Fibroblast of skin of abdomen (primary cell): ENCODE measurements at regions not wholly inside any gene's neighbourhood (a gene's known extent, or its start where the extent isn't known, plus 50 kb on each side); places are given as distances from the start of the nearest gene placed in this dataset.
A peak's percentile ranks its signal among the peaks of the same experiment; 100 is the strongest.

ENCODE experiments used
- DNase-seq: peaks from one replicate; pipeline ENCODE4 v3.0.0-alpha.2; 2013

GRCh38 chr1:218025454-218025853 lies 259.6 kb upstream of the RRP15 start:
- peak; percentile 78 for DNase-seq

DNA sequence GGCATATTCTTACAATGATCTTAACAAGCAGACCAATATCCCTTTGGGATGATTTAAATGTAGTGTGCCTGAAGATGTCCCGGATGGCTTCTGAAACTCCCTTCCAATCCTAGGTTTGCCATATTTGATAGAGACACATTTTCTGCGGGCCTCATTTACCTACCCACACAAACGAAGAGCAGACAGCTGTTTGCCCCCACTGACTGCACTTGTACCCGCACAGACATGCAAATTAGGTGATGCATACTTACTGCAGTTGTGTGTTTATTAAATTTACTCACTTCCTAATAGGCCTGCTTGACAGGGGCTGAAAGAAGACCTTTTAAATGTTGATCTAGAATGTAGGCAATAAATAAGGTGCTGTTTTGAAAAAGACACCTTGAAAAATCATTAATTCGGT lies 257.9 kb upstream of the RRP15 start:
- no peak for DNase-seq

DNA sequence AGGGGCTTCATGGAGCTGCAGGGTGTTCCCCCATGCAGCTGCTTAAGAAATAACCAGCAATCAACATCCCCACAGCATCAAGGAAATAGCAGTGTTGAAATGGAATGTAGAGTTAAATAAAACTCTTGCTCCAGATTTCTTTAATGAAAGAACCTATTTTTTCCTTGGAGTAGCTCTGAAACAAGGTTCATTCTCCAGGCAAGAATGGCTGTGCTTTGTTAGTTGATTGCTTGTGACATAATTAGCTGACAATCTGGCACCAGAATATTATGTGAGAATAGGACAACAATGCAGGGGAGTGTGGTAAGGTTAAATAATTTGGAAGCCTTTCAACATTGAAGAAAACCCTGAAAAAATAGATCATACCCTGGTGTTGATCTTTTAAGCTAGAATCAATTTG lies 254.2 kb upstream of the RRP15 start:
- DNase-seq, result no peak

DNA sequence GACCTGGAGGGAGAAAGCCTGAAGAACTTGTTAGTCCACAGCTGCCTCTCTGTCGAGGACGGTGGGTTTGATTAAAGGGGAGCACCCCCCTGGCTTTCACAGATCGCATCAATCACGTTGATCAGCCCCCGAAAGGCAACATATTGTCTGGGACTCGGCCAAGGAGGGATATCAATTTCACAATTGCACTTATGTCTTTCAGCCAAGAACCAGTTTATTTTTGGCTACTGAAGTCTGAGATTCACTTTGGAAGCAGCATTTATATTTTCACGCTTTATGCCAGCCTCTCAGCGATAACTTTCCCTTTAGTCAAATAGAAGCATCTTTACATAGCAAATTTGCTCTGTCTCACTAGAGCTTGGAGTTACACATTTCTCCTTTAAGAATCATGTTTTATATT lies 253.2 kb upstream of the RRP15 start:
- no peak for DNase-seq

- no peak for DNase-seq
Observed at GRCh38 chr1:218034468-218034867, 250.6 kb upstream of the RRP15 start.

- DNase-seq, result no peak
Observed at GRCh38 chr1:218048828-218049420, 236.2 kb upstream of the RRP15 start.

GRCh38 chr1:218049641-218050040 lies 235.5 kb upstream of the RRP15 start:
- DNase-seq, result no peak

DNA sequence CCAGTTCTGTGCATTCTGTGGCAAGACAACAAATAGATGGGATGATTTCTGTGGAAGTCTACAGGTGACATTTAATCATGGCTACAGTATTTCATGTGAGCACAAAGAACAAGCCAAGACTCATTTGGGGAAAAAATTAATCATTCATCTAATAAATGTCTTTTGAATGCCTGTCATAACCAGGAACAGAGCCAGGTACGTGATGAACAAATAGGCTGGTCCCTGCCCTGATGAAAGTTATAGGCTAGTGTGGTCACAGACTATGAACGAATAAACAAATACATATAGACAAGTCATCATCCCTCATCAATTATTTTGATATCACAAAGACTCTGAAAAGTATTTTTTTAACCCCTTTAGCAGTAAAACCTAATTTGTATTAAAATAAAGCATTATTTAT lies 226.4 kb upstream of the RRP15 start:
- no peak for DNase-seq

DNA sequence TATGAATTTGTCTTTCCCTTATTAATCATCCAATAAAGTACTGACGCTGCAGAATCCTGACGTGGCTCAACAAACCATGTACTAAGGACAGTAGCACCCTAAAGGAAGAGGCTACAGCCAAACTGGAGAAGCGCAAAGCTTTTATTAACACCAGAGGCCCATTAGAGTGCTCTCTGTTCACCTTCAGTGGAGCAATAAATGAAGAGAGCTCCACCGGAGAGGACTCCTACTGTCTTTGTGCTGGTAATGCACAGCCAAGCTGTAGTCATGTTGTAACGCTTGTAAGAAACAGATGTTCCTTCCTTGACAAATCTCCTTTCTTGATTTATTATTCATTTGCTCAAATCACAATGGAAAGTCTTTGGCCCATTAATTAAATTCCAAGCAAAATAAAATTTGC lies 220.7 kb upstream of the RRP15 start:
- DNase-seq, result no peak

- DNase-seq, result no peak
Observed at GRCh38 chr1:218066332-218066731, 218.8 kb upstream of the RRP15 start.

DNA sequence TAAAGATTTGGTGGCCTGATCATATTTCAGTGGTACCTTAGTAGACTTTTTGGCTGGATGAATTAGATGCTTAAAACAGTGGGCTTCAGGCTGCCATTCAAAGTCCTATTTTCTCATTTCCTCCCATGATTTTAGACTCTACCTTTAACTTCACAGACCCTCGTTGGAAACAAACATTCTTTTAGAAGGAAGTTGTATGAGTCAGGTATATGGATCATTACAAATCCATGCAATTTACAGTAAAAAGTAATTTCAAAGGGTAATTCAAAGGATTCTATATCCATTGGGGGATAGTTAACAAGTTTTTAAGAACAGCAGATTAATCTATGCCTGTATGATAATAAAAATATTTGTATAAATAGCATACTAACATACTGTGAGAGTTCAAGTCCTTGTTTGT lies 216.9 kb upstream of the RRP15 start:
- DNase-seq, result no peak

GRCh38 chr1:218069180-218069579 lies 215.9 kb upstream of the RRP15 start:
- no peak for DNase-seq

DNA sequence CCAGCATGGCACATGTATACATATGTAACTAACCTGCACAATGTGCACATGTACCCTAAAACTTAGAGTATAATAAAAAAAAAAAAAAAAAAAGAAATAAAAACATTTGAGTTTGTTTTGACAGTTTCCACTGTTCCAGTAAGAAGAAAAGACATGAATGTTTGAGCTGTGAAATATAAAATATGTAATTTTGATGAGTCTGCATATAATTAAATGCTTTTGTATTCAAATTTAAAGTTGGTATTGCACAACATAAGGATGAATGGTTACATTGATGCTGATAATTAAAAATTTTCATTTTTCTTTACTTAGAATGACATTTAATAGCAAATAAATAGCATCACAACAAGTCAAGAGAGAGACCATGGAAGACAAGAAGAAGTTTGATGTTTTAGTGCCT lies 212.0 kb upstream of the RRP15 start:
- DNase-seq, result no peak

DNA sequence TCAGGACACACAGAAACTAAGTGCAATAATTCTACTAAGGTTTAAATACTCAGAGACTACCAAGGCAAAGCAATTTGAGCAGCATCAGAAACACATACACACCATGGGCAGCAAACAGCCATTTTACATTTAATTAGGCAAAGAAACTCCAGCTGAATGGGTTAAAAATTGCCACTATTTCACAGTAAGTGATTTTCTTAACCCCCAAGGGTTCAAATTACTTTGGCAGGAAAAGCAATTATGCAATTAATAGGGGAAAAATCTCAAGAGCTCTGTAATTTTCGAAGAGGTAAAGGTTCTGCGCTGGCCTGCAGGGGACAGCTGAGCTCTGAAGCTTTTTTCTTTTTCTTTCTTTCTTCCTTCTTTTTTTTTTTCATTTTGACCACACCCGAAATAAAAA lies 206.2 kb upstream of the RRP15 start:
- DNase-seq, result no peak

GRCh38 chr1:218079347-218079746 lies 205.7 kb upstream of the RRP15 start:
- no peak for DNase-seq

DNA sequence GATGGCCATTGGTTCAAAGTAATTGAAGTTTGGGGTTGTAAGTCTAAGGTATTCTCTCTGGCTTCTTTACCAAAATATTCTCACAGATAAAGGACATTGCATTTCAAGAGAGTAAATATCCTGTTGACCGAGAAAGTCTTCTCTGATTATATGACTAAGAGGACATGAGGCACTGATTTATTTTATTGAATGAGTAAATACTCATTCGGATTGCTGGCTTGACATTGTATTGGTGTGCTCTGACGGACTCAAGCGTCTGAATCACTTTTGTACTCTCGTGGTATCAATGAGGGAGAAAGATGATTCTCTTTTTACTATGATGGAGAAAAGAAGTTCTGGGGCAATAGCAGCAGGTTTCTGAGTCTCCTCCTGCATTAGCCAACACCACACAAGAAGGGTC lies 205.3 kb upstream of the RRP15 start:
- no peak for DNase-seq

GRCh38 chr1:218080863-218081262 lies 204.2 kb upstream of the RRP15 start:
- no peak for DNase-seq

DNA sequence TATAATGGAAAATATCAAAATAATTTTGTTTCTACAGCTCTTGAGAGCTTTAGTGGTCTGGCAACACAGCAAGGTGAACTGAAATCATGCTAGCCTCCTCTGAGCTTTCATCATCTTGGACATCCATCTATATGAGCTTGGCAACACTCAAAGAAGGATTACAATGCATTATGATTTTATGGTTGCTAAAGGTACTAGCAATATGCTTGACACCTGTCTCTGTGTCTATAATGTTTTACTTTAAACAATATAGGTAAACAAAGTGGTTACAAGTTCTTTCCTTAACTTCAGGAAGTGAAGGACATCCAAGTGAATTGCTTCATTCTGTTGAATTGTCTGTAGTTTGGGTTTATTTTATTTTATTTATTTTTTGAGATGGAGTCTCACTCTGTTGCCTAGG lies 203.7 kb upstream of the RRP15 start:
- no peak for DNase-seq

GRCh38 chr1:218090459-218090858 lies 194.6 kb upstream of the RRP15 start:
- DNase-seq, result no peak

- DNase-seq, result no peak
Observed at GRCh38 chr1:218101409-218101808, 183.7 kb upstream of the RRP15 start.

DNA sequence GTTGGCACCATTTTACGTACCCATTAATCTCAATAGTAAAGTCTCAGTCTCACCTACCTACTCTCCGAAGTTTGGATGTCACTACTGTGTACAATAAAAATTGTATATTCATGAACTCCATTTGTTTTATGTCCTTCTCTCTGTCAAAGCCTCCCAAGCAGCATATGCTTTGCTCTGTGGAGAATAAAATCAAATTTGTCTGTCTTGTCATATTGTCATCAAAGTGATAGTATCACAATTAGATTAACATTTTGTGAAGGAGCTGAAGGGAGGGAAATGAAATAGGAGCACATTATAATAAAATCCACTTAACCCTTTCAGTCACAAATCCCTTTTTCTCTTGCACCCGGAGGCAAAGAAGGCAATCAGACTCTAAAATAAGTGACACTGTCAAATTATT lies 177.1 kb upstream of the RRP15 start:
- DNase-seq, result no peak

- DNase-seq, result no peak
Observed at GRCh38 chr1:218112862-218113261, 172.2 kb upstream of the RRP15 start.

GRCh38 chr1:218123968-218124367 lies 161.1 kb upstream of the RRP15 start:
- DNase-seq, result no peak

GRCh38 chr1:218135371-218135770 lies 149.7 kb upstream of the RRP15 start:
- no peak for DNase-seq

GRCh38 chr1:218139761-218140160 lies 145.3 kb upstream of the RRP15 start:
- DNase-seq, result no peak

DNA sequence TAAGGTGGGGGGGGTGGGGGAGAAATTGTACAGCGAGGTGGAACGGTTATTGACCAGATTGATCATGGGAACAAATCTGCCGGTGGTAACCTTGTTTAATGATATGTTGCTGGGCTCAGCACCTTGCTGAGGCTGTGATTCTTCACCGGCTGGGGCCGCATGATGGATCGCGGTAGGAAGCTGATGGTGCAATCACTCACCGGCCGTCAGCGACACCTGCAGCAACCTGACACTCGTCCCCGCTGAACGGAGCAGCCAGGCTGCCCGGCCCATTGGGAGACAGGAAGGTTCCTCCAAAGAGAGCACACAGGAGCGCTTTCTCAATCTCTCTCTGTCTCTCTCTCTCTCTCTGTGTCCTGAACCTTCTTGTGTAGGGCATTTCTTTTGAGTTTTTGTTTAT lies 128.5 kb upstream of the RRP15 start:
- no peak for DNase-seq
